H1 (cell line): ENCODE measurements at regions not wholly inside any gene's neighbourhood (a gene's known extent, or its start where the extent isn't known, plus 50 kb on each side); places are given as distances from the start of the nearest gene placed in this dataset.

Source experiments
- CTCF ChIA-PET: fragments of 300-600 bp; sonication (Branson Sonifier 250); formaldehyde crosslinking; loops from one replicate; lab custom pipeline; 2021; ENCODE audit not compliant: partially characterized antibody; lab: Charles Lee
- POLR2A ChIA-PET: fragments of 300-600 bp; sonication (Branson Sonifier 250); formaldehyde crosslinking; loops from one replicate; lab custom pipeline; 2021; ENCODE audit warnings: inconsistent platforms; ENCODE audit not compliant: partially characterized antibody; lab: Charles Lee
- DNase-seq, 2 experiments: peaks; one replicate each; pipeline versions ENCODE4 v3.0.0 to v3.0.0-alpha.2; 2010 to 2022; ENCODE audit warnings: low spot score in 2 of 2, low read depth in 1 of 2, mixed read lengths in 1 of 2
- FAIRE-seq: peaks from 2 replicates; lab custom pipeline; 2011; peaks lifted over from hg19 to GRCh38; lab: Jason Lieb, UNC
- H2AFZ ChIP-seq: 2 replicates; pipeline ENCODE4 v1.8.1; 2012; ENCODE audit warnings: low read length, inconsistent platforms
- H2AK5ac ChIP-seq: 2 replicates; pipeline ENCODE4 v1.6.1; 2013; ENCODE audit warnings: low read depth, low read length
- H2BK120ac ChIP-seq: replicated peaks from 2 replicates; pipeline ENCODE3; 2013; ENCODE audit warnings: low read depth, low read length, inconsistent platforms
- H2BK12ac ChIP-seq: 2 replicates; pipeline ENCODE4 v1.6.1; 2013; ENCODE audit warnings: low read depth, low read length
- H2BK15ac ChIP-seq: 2 replicates; pipeline ENCODE4 v1.6.1; 2013; ENCODE audit warnings: low read length
- H2BK20ac ChIP-seq: 2 replicates; pipeline ENCODE4 v1.6.1; 2013; ENCODE audit warnings: low read length
- H2BK5ac ChIP-seq: 2 replicates; pipeline ENCODE4 v1.6.1; 2013; ENCODE audit warnings: low read depth, low read length
- H3K14ac ChIP-seq: 2 replicates; pipeline ENCODE4 v1.6.1; 2013; ENCODE audit warnings: inconsistent platforms; ENCODE audit not compliant: insufficient read length
- H3K18ac ChIP-seq: 2 replicates; pipeline ENCODE4 v1.6.1; 2013; ENCODE audit warnings: low read length; ENCODE audit errors: extremely low read depth
- H3K23ac ChIP-seq: 2 replicates; pipeline ENCODE4 v1.6.1; 2013; ENCODE audit warnings: inconsistent platforms; ENCODE audit not compliant: insufficient read length
- H3K23me2 ChIP-seq: 2 replicates; pipeline ENCODE4 v1.6.1; 2013; ENCODE audit warnings: low read depth, low read length
- H3K27ac ChIP-seq: 2 replicates; pipeline ENCODE4 v1.6.1; 2011; ENCODE audit warnings: low read depth, low read length, inconsistent platforms
- H3K27me3 ChIP-seq, 4 experiments: replicated peaks in 1 of 4; 1 replicate in 1 of 4; 2 replicates in 3 of 4; pipeline versions ENCODE4 v1.6.1 to v1.8.1; 2011 to 2013; ENCODE audit warnings: low read length in 3 of 4, mild to moderate bottlenecking in 3 of 4, inconsistent platforms in 2 of 4, mixed read lengths in 2 of 4, moderate library complexity in 1 of 4; ENCODE audit not compliant: control insufficient read depth in 3 of 4, insufficient read depth in 3 of 4; ENCODE audit errors: extremely low read depth in 1 of 4
- H3K36me3 ChIP-seq, 4 experiments: 2 replicates each; pipeline versions ENCODE4 v1.6.1 to v1.8.1; 2011 to 2013; ENCODE audit warnings: mild to moderate bottlenecking in 4 of 4, low read length in 3 of 4, moderate library complexity in 2 of 4, control low read depth in 1 of 4, inconsistent platforms in 1 of 4; ENCODE audit not compliant: insufficient read depth in 4 of 4, control insufficient read depth in 2 of 4
- H3K4ac ChIP-seq: replicated peaks from 2 replicates; pipeline ENCODE3; 2013; ENCODE audit warnings: low read length, low read depth, mixed read lengths, inconsistent platforms; ENCODE audit not compliant: insufficient read length
- H3K4me1 ChIP-seq, 4 experiments: replicated peaks in 1 of 4; 1 replicate in 1 of 4; 2 replicates in 3 of 4; pipeline versions ENCODE4 v1.6.1 to v1.8.1; 2011 to 2013; ENCODE audit warnings: low read length in 3 of 4, inconsistent platforms in 2 of 4, mixed read lengths in 1 of 4; ENCODE audit not compliant: insufficient read depth in 4 of 4, control insufficient read depth in 3 of 4
- H3K4me2 ChIP-seq, 2 experiments: 2 replicates each; pipeline versions ENCODE4 v1.6.1 to v1.8.1; 2011 to 2013; ENCODE audit warnings: low read depth in 2 of 2, low read length in 2 of 2, control low read depth in 1 of 2, inconsistent platforms in 1 of 2, mild to moderate bottlenecking in 1 of 2; ENCODE audit not compliant: insufficient read depth in 1 of 2
- H3K4me3 ChIP-seq, 4 experiments: fragments of 200-600, 300-600 bp in 1 of 4; sonication (generic), shearing (Covaris generic), sonication (Bioruptor Twin) in 1 of 4; 2 replicates each; pipeline versions ENCODE4 v1.5.1 to v1.8.1; 2011 to 2016; ENCODE audit warnings: low read length in 4 of 4, low read depth in 3 of 4, control low read depth in 2 of 4, inconsistent platforms in 2 of 4, mild to moderate bottlenecking in 2 of 4, mixed read lengths in 1 of 4, moderate library complexity in 1 of 4; ENCODE audit not compliant: insufficient read depth in 2 of 4; ENCODE audit errors: extremely low read depth in 1 of 4
- H3K56ac ChIP-seq: replicated peaks from 2 replicates; pipeline ENCODE3; 2013; ENCODE audit warnings: low read depth, mild to moderate bottlenecking, mixed read lengths, low read length, inconsistent platforms; ENCODE audit not compliant: insufficient read length
- H3K79me1 ChIP-seq: 2 replicates; pipeline ENCODE4 v1.6.1; 2013; ENCODE audit warnings: low read depth, low read length, control low read depth
- H3K79me2 ChIP-seq, 2 experiments: 2 replicates each; pipeline versions ENCODE4 v1.6.1 to v1.8.1; 2012 to 2013; ENCODE audit warnings: low read length in 2 of 2, mild to moderate bottlenecking in 2 of 2, inconsistent platforms in 1 of 2; ENCODE audit not compliant: insufficient read depth in 2 of 2, control insufficient read depth in 1 of 2
- H3K9ac ChIP-seq, 4 experiments: replicated peaks in 1 of 4; 1 replicate in 1 of 4; 2 replicates in 3 of 4; pipeline versions ENCODE4 v1.6.1 to v1.8.1; 2011 to 2013; ENCODE audit warnings: low read depth in 3 of 4, low read length in 3 of 4, control low read depth in 2 of 4, mild to moderate bottlenecking in 2 of 4, moderate library complexity in 2 of 4, inconsistent platforms in 1 of 4; ENCODE audit errors: extremely low read depth in 1 of 4
- H3K9me3 ChIP-seq, 2 experiments: 2 replicates each; pipeline versions ENCODE4 v1.6.1 to v1.8.1; 2012 to 2013; ENCODE audit warnings: mild to moderate bottlenecking in 2 of 2, moderate library complexity in 2 of 2, control low read depth in 1 of 2, inconsistent platforms in 1 of 2, low read depth in 1 of 2, low read length in 1 of 2, mixed read lengths in 1 of 2; ENCODE audit not compliant: insufficient read depth in 2 of 2
- H4K20me1 ChIP-seq, 2 experiments: replicated peaks in 1 of 2; 2 replicates each; pipeline versions ENCODE3 to v1.8.1; 2011 to 2013; ENCODE audit warnings: inconsistent platforms in 2 of 2, low read length in 2 of 2, mild to moderate bottlenecking in 1 of 2; ENCODE audit not compliant: insufficient read depth in 2 of 2, control insufficient read depth in 1 of 2
- H4K5ac ChIP-seq: 2 replicates; pipeline ENCODE4 v1.6.1; 2013; ENCODE audit warnings: low read length, low read depth, mixed read lengths, inconsistent platforms; ENCODE audit not compliant: insufficient read length
- H4K8ac ChIP-seq: 2 replicates; pipeline ENCODE4 v1.8.0; 2013; ENCODE audit warnings: mild to moderate bottlenecking, moderate library complexity, low read length, inconsistent platforms; ENCODE audit not compliant: insufficient read depth; ENCODE audit errors: extremely low read depth
- H4K91ac ChIP-seq: replicated peaks from 2 replicates; pipeline ENCODE3; 2013; ENCODE audit warnings: low read length, mixed read lengths, inconsistent platforms; ENCODE audit not compliant: insufficient read length
- BACH1 ChIP-seq: IDR thresholded peaks from 2 replicates; pipeline ENCODE4 v1.6.1; 2012; ENCODE audit warnings: low read length, improper control_type of control experiment
- KDM5A ChIP-seq: fragments of 200-600 bp; IDR thresholded peaks from 2 replicates; pipeline ENCODE4 v1.7.1; 2012; ENCODE audit warnings: mild to moderate bottlenecking, low read length, inconsistent platforms, mixed read lengths
- POU5F1 ChIP-seq: IDR thresholded peaks from 2 replicates; pipeline ENCODE4 v1.6.1; 2011; ENCODE audit warnings: low read depth, mild to moderate bottlenecking, low read length, moderate library complexity
- TEAD4 ChIP-seq: IDR thresholded peaks from 2 replicates; pipeline ENCODE4 v1.6.1; 2012; ENCODE audit warnings: low read depth, low read length, inconsistent platforms, mixed read lengths

GRCh38 chr13:89790696-89791095 is 1556.8 kb upstream of the MIR17HG start:
- Histone ChIP-seq H3K27ac (no peak overlapping the region), H3K18ac (no peak overlapping the region), H2AK5ac (no peak overlapping the region), H3K23ac (no peak overlapping the region), H2BK12ac (no peak overlapping the region), H3K27me3 (no peaks in the 10 kb centered on the region), H4K5ac (no peak overlapping the region), H3K56ac (no peak overlapping the region), H3K4me3 (no peak overlapping the region), H2BK15ac (no peak overlapping the region), H3K79me1 (no peaks in the 10 kb centered on the region), H2AFZ (no peak overlapping the region), H3K23me2 (no peaks in the 10 kb centered on the region), H3K36me3 (no peaks in the 10 kb centered on the region), H2BK5ac (no peak overlapping the region), H3K4ac (no peak overlapping the region), H4K20me1 (no peaks in the 10 kb centered on the region), H4K8ac (no peak overlapping the region), H4K91ac (no peak overlapping the region), H2BK120ac (no peak overlapping the region), H2BK20ac (no peak overlapping the region), H3K79me2 (no peaks in the 10 kb centered on the region), H3K9ac (no peak overlapping the region), H3K4me1 (no peaks in the 10 kb centered on the region), H3K14ac (no peak overlapping the region), H3K4me2 (no peak overlapping the region), H3K9me3 (no peaks in the 10 kb centered on the region)
- DNase-seq (no peak), FAIRE-seq (no peak)
- TF ChIP-seq POU5F1 (no peak), BACH1 (no peak), KDM5A (no peak), TEAD4 (no peak)
- ChIA-PET CTCF (no interaction called here), POLR2A (no interaction called here)
